HL-60 (cell line): ENCODE measurements at regions not wholly inside any gene's neighbourhood (a gene's known extent, or its start where the extent isn't known, plus 50 kb on each side); places are given as distances from the start of the nearest gene placed in this dataset.
A peak's percentile ranks its signal among the peaks of the same experiment; 100 is the strongest.

Source experiments
- DNase-seq, 2 experiments: peaks; one replicate each; pipeline ENCODE4 v3.0.0-alpha.2; 2010 to 2020; ENCODE audit warnings: low read depth in 1 of 2, low spot score in 1 of 2
- H3K27ac ChIP-seq: fragments of 250-450 bp; sonication (Bioruptor Pico); replicated peaks from 2 replicates; pipeline ENCODE4 v1.5.1; 2020; ENCODE audit warnings: mild to moderate bottlenecking, moderate library complexity
- H3K27me3 ChIP-seq: fragments of 250-450 bp; sonication (Bioruptor Pico); 2 replicates; pipeline ENCODE4 v1.5.1; 2021; ENCODE audit warnings: mild to moderate bottlenecking, moderate library complexity; ENCODE audit not compliant: insufficient read depth, poor library complexity, severe bottlenecking
- H3K4me3 ChIP-seq: replicated peaks from 2 replicates; pipeline ENCODE4 v1.5.1; 2011; ENCODE audit warnings: mild to moderate bottlenecking, control low read depth, low read length; ENCODE audit not compliant: insufficient read depth
- CTCF ChIP-seq: IDR thresholded peaks from one replicate; pipeline ENCODE4 v1.5.1; 2011; ENCODE audit warnings: low read length, control low read depth, inconsistent platforms; ENCODE audit not compliant: insufficient read depth
- GABPA ChIP-seq: IDR thresholded peaks from 2 replicates; pipeline ENCODE4 v1.6.1; 2012; ENCODE audit warnings: low read depth
- POLR2AphosphoS5 ChIP-seq: IDR thresholded peaks from 2 replicates; pipeline ENCODE4 v1.6.1; 2012; ENCODE audit warnings: low read depth
- SPI1 ChIP-seq: IDR thresholded peaks from 2 replicates; pipeline ENCODE4 v1.6.1; 2012; ENCODE audit warnings: low read depth, mild to moderate bottlenecking, borderline replicate concordance
- TF ChIP-seq, protein P1 (sequence below): IDR thresholded peaks from 2 replicates; pipeline ENCODE4 v1.6.1; 2012; ENCODE audit warnings: low read depth; ENCODE audit not compliant: insufficient replicate concordance

- Histone ChIP-seq H3K27me3 (peaks cover 9% of the 10 kb centered on the region), H3K4me3 (no peak overlapping the region), H3K27ac (no peak overlapping the region)
- TF ChIP-seq, protein P1, sequence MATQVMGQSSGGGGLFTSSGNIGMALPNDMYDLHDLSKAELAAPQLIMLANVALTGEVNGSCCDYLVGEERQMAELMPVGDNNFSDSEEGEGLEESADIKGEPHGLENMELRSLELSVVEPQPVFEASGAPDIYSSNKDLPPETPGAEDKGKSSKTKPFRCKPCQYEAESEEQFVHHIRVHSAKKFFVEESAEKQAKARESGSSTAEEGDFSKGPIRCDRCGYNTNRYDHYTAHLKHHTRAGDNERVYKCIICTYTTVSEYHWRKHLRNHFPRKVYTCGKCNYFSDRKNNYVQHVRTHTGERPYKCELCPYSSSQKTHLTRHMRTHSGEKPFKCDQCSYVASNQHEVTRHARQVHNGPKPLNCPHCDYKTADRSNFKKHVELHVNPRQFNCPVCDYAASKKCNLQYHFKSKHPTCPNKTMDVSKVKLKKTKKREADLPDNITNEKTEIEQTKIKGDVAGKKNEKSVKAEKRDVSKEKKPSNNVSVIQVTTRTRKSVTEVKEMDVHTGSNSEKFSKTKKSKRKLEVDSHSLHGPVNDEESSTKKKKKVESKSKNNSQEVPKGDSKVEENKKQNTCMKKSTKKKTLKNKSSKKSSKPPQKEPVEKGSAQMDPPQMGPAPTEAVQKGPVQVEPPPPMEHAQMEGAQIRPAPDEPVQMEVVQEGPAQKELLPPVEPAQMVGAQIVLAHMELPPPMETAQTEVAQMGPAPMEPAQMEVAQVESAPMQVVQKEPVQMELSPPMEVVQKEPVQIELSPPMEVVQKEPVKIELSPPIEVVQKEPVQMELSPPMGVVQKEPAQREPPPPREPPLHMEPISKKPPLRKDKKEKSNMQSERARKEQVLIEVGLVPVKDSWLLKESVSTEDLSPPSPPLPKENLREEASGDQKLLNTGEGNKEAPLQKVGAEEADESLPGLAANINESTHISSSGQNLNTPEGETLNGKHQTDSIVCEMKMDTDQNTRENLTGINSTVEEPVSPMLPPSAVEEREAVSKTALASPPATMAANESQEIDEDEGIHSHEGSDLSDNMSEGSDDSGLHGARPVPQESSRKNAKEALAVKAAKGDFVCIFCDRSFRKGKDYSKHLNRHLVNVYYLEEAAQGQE: no peak
- TF ChIP-seq SPI1 (no peak), CTCF (no peak), POLR2AphosphoS5 (no peak), GABPA (no peak)
- no peak for DNase-seq
Observed at GRCh38 chr1:36555041-36555440, 72.3 kb upstream of the CSF3R start.

DNA sequence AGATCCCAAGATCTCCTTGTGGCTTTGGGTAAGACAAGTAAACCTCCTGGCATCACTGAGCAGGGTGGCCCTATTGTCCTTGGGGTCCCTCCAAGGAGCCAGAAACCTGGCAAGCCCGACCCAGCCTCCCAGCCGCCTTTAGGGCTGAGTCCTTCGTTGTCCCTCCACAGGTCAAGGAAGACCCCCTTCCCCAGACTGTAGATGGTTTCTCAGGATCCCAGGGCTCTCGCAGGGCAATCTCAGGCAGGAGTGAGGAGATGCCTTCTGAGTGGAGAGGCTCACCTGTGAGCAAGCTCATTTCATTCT is 71.6 kb upstream of the CSF3R start:
- TF ChIP-seq, protein P1: no peak
- TF ChIP-seq SPI1: no peak
- no peak for TF ChIP-seq GABPA
- TF ChIP-seq POLR2AphosphoS5: no peak
- TF ChIP-seq CTCF: no peak
- no peak for DNase-seq
- H3K27me3 ChIP-seq: peaks cover 9% of the 10 kb centered on the region
- H3K27ac ChIP-seq: no peak overlapping the region
- no peak overlapping the region for H3K4me3 ChIP-seq

GRCh38 chr1:36553591-36554322 is 71.0 kb upstream of the CSF3R start:
- Histone ChIP-seq H3K27ac (no peak overlapping the region), H3K27me3 (peaks cover 9% of the 10 kb centered on the region), H3K4me3 (no peak overlapping the region)
- TF ChIP-seq, protein P1: no peak
- TF ChIP-seq CTCF: peak; percentile 52
- no peak for TF ChIP-seq SPI1
- no peak for TF ChIP-seq POLR2AphosphoS5
- DNase-seq: peak; percentile 20 to 69
